Stomach smooth muscle (tissue), 2 donors: ENCODE measurements at regions not wholly inside any gene's neighbourhood (a gene's known extent, or its start where the extent isn't known, plus 50 kb on each side); places are given as distances from the start of the nearest gene placed in this dataset.
"Not testable (repeated sequence)": the region's sequence is repeated elsewhere in the genome, so short reads cannot be mapped to it uniquely, and the experiment has no call there.

Experiments used
- H3K27ac ChIP-seq: one replicate; pipeline ENCODE4 v1.7.0; 2013; ENCODE audit warnings: mild to moderate bottlenecking, low read length, inconsistent platforms
- H3K27me3 ChIP-seq, 2 donors: one replicate each; pipeline ENCODE4 v1.7.0; 2013; ENCODE audit warnings: low read length in 2 of 2; ENCODE audit not compliant: insufficient read depth in 2 of 2, control insufficient read depth in 1 of 2
- H3K36me3 ChIP-seq, 2 donors: one replicate each; pipeline ENCODE4 v1.7.0; 2013; ENCODE audit warnings: low read length in 2 of 2; ENCODE audit not compliant: control insufficient read depth in 2 of 2, insufficient read depth in 2 of 2
- H3K4me1 ChIP-seq: one replicate; pipeline ENCODE4 v1.7.0; 2013; ENCODE audit warnings: low read length; ENCODE audit not compliant: control insufficient read depth, insufficient read depth
- H3K4me3 ChIP-seq, 2 donors: one replicate each; pipeline ENCODE4 v1.7.0; 2013; ENCODE audit warnings: low read length in 2 of 2
- H3K9ac ChIP-seq, 2 donors: one replicate each; pipeline ENCODE4 v1.7.0; 2013; ENCODE audit warnings: low read length in 2 of 2, mild to moderate bottlenecking in 1 of 2
- H3K9me3 ChIP-seq, 2 donors: one replicate each; pipeline ENCODE4 v1.7.0; 2013; ENCODE audit warnings: low read length in 2 of 2; ENCODE audit not compliant: control insufficient read depth in 2 of 2
- donor health status: healthy.
- donor health status: Pancreatic carcinoma.

DNA sequence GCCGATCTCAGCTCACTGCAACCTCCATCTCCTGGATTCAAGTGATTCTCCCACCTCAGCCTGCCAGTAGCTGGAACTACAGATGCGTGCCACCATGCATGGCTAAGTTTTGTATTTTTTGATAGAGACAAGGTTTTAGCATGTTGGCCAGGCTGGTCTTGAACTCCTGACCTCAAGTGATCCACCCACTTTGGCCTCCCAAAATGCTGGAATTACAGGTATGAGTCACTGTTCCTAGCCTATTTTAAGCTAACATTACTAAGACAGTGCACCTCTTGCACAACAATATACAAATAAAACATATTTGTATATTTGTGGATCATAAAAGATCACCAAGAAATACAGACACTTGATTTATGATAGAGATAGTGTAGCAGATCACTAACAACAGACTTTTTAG, 139.1 kb downstream of the DUSP10 start:
- Histone ChIP-seq H3K9me3 (no peaks in the 10 kb centered on the region), H3K36me3 (no peaks in the 10 kb centered on the region), H3K27ac (no peak overlapping the region), H3K9ac (no peak overlapping the region), H3K4me1 (no peaks in the 10 kb centered on the region), H3K4me3 (no peak overlapping the region), H3K27me3 (no peaks in the 10 kb centered on the region)

GRCh38 chr1:221604390-221604789, 137.5 kb downstream of the DUSP10 start:
- not testable (repeated sequence) for H3K27me3 ChIP-seq, H3K36me3 ChIP-seq, H3K9ac ChIP-seq, H3K27ac ChIP-seq, H3K9me3 ChIP-seq, H3K4me3 ChIP-seq, H3K4me1 ChIP-seq

GRCh38 chr1:221604948-221605347, 136.9 kb downstream of the DUSP10 start:
- Histone ChIP-seq H3K27ac (no peak overlapping the region), H3K4me3 (no peak overlapping the region), H3K9ac (no peak overlapping the region), H3K36me3 (no peaks in the 10 kb centered on the region), H3K9me3 (no peaks in the 10 kb centered on the region), H3K27me3 (no peaks in the 10 kb centered on the region), H3K4me1 (no peaks in the 10 kb centered on the region)

DNA sequence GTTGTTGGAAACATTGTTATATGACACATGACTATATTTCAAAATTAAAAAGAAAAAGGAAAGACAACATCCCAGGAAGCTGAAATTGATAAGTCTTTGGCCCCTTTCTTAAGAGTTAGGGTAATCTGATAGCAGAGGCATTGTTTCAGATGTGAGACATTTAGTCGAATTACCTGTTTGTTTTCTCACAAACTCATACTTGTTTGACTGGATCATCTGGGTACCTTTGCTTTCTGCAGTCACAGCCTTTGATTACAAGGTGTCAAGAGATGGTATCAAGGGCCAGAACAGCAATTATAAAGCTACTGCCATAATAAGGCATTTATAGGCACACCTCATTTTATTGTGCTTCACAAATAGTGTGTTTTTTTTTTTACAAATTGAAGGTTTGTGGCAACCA, 136.3 kb downstream of the DUSP10 start:
- Histone ChIP-seq H3K27me3 (no peaks in the 10 kb centered on the region), H3K9me3 (no peaks in the 10 kb centered on the region), H3K27ac (no peak overlapping the region), H3K4me1 (no peaks in the 10 kb centered on the region), H3K4me3 (no peak overlapping the region), H3K36me3 (no peaks in the 10 kb centered on the region), H3K9ac (no peak overlapping the region)

DNA sequence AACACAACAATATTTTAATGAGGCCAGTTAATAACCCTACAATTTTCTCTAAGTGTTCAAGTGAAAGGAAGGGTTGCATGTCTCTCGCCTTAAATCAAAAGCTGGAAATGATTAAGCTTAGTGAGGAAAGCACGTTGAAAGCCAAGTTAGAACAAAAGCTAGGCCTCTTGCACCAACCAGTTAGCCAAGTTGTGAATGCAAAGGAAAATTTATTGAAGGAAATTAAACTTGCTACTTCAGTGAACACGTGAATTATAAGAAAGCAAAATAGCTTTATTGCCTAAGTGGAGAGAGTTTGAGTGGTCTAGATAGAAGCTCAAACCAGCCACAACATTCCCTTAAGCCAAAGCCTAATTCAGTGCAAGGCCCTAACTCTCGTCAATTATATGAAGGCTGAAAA, 135.6 kb downstream of the DUSP10 start:
- H3K9me3 ChIP-seq, result no peaks in the 10 kb centered on the region
- no peaks in the 10 kb centered on the region for H3K27me3 ChIP-seq
- no peak overlapping the region for H3K27ac ChIP-seq
- no peak overlapping the region for H3K9ac ChIP-seq
- no peaks in the 10 kb centered on the region for H3K36me3 ChIP-seq
- no peak overlapping the region for H3K4me3 ChIP-seq
- no peaks in the 10 kb centered on the region for H3K4me1 ChIP-seq

DNA sequence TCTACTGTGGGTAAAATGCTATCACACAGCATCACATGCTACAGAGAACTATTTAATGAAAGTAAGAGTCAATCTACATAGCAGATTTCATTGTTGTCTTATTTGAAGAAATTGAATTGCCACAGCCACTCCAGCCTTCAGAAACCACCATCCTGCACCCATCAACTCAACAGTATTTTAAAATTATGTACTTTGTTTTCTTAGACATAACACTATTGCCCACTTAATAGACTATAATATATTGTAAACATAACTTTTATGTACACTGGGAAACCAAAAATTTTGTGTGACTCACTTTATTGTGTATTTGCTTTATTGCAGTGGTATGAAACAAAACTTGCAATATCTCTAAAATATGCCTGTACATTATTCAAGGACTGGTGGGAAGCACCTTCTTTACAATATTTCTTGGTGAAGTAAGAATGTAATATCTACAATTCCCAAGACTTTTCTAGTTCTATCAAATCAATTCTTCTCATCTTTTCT, 133.0 kb downstream of the DUSP10 start:
- Histone ChIP-seq H3K4me3 (no peak overlapping the region), H3K9ac (no peak overlapping the region), H3K27me3 (no peaks in the 10 kb centered on the region), H3K9me3 (no peaks in the 10 kb centered on the region), H3K4me1 (peaks cover 6% of the 10 kb centered on the region), H3K36me3 (no peaks in the 10 kb centered on the region), H3K27ac (no peak overlapping the region)

- H3K4me3 ChIP-seq, result no peak overlapping the region
- H3K4me1 ChIP-seq, result peaks cover 6% of the 10 kb centered on the region
- H3K9ac ChIP-seq, result no peak overlapping the region
- H3K36me3 ChIP-seq, result no peaks in the 10 kb centered on the region
- H3K27ac ChIP-seq, result no peak overlapping the region
- H3K27me3 ChIP-seq, result no peaks in the 10 kb centered on the region
- no peaks in the 10 kb centered on the region for H3K9me3 ChIP-seq
Measured at GRCh38 chr1:221611656-221612046, 130.2 kb downstream of the DUSP10 start.

- Histone ChIP-seq H3K4me3 (no peak overlapping the region), H3K4me1 (peaks cover 6% of the 10 kb centered on the region), H3K27ac (peak overlapping the region; percentile 38), H3K9me3 (no peaks in the 10 kb centered on the region), H3K27me3 (no peaks in the 10 kb centered on the region), H3K36me3 (no peaks in the 10 kb centered on the region), H3K9ac (no peak overlapping the region)
Measured at GRCh38 chr1:221612047-221612777, 129.7 kb downstream of the DUSP10 start.

- H3K4me3 ChIP-seq, result no peak overlapping the region
- H3K9ac ChIP-seq, result no peak overlapping the region
- H3K27ac ChIP-seq, result no peak overlapping the region
- H3K27me3 ChIP-seq, result no peaks in the 10 kb centered on the region
- no peaks in the 10 kb centered on the region for H3K36me3 ChIP-seq
- H3K4me1 ChIP-seq, result no peaks in the 10 kb centered on the region
- no peaks in the 10 kb centered on the region for H3K9me3 ChIP-seq
Measured at GRCh38 chr1:221620437-221621384, 121.2 kb downstream of the DUSP10 start.

DNA sequence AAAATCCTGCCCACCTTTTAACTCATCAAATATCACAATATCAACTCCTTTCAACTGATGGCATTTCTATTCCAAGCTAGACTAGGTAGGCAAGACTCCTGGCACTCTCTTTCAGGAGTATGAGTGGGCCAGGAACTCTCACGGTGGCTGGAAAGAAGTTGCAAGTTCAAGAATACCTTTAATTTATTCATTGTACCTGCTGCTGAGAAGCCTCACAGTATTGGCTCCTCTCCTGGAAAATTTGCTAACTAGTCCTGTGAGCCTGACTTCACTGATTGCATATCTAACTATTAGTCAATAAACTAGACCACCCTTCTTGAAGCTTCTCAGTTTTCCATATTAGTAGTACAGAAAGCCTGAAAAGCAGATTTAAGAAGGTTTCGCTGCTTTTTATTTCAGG, 120.2 kb downstream of the DUSP10 start:
- Histone ChIP-seq H3K4me3 (no peak overlapping the region), H3K9me3 (no peaks in the 10 kb centered on the region), H3K27me3 (no peaks in the 10 kb centered on the region)

DNA sequence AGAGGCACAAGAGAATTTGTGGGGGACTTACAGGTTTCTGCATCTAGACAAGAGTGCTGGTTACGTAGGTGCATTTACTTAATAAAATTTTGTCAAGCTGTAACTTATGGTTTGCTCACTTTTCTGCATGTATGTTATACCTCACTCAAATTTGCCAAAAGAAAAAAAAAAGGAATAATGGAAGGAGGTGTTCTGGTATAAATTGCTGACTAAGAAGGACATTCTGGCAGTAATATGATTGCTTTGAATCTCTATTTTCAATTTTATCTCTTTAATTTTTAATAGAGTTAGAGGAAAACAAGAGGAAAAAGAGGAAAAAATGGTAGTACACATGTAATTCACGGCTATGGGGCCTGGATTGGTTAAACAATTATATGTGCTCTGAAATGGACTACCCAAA, 119.5 kb downstream of the DUSP10 start:
- no peak overlapping the region for H3K27ac ChIP-seq
- H3K36me3 ChIP-seq, result no peaks in the 10 kb centered on the region
- H3K9me3 ChIP-seq, result no peaks in the 10 kb centered on the region
- H3K27me3 ChIP-seq, result no peaks in the 10 kb centered on the region
- no peak overlapping the region for H3K4me3 ChIP-seq
- no peaks in the 10 kb centered on the region for H3K4me1 ChIP-seq
- no peak overlapping the region for H3K9ac ChIP-seq

More for the DNA sequence above, 120.2 kb downstream of the DUSP10 start:
- no peak overlapping the region for H3K9ac ChIP-seq
- H3K4me1 ChIP-seq, result no peaks in the 10 kb centered on the region
- no peak overlapping the region for H3K27ac ChIP-seq
- no peaks in the 10 kb centered on the region for H3K36me3 ChIP-seq
